HepG2 (cell line): ENCODE measurements at regions not wholly inside any gene's neighbourhood (a gene's known extent, or its start where the extent isn't known, plus 50 kb on each side); places are given as distances from the start of the nearest gene placed in this dataset.

ENCODE experiments used
- CTCF ChIP-seq: sonication (generic); formaldehyde crosslinking; IDR thresholded peaks from 2 replicates; pipeline ENCODE4 v1.5.0; 2020; ENCODE audit warnings: mild to moderate bottlenecking, missing genetic modification reagents, moderate library complexity
- POLR2A ChIP-seq, 2 experiments: IDR thresholded peaks; 2 replicates each; pipeline ENCODE4 v1.6.1; 2011; ENCODE audit warnings: low read depth in 2 of 2, low read length in 2 of 2, mild to moderate bottlenecking in 1 of 2, moderate library complexity in 1 of 2; ENCODE audit not compliant: insufficient read depth in 1 of 2
- ZNF530 ChIP-seq: sonication (generic); formaldehyde crosslinking; IDR thresholded peaks from 2 replicates; pipeline ENCODE4 v1.5.0; 2020; ENCODE audit warnings: low read depth, mild to moderate bottlenecking, missing genetic modification reagents

- TF ChIP-seq POLR2A (IDR thresholded peaks at IDR 0.05; ENCODE audit: insufficient read depth in 1 of 2, low read depth in 2 of 2, low read length in 2 of 2), result no peak
- no peak for TF ChIP-seq CTCF (CRISPR knock-in tag)
- TF ChIP-seq ZNF530, result no peak
Measured at GRCh38 chrX:124902953-124903352, 416.7 kb upstream of the TEX13C start.
